PC-3 (cell line): ENCODE measurements at regions not wholly inside any gene's neighbourhood (a gene's known extent, or its start where the extent isn't known, plus 50 kb on each side); places are given as distances from the start of the nearest gene placed in this dataset.

Experiments used
- ATAC-seq: fragments of 200-7000 bp; cut with Tn5 transposase; 2 replicates; pipeline ENCODE4 v1.9.1; 2020; ENCODE audit warnings: mild to moderate bottlenecking, moderate library complexity
- BruUV-seq: library from RNA; stranded (reverse); fragments of 400-500 nt; replicated peaks from 2 replicates; lab custom pipeline; 2021; lab: Mats Ljungman, UMichigan
- CTCF ChIA-PET: fragments of 300-600 bp; sonication (Branson Sonifier 250); formaldehyde crosslinking; loops from one replicate; lab custom pipeline; 2022; ENCODE audit warnings: antibody characterized with exemption; lab: Charles Lee
- POLR2A ChIA-PET: fragments of 300-600 bp; sonication (Branson Sonifier 250); formaldehyde crosslinking; loops from one replicate; lab custom pipeline; 2022; ENCODE audit warnings: antibody characterized with exemption; ENCODE audit not compliant: unreplicated experiment; lab: Charles Lee
- DNase-seq: peaks from one replicate; pipeline ENCODE4 v3.0.0-alpha.2; 2015
- H2AFZ ChIP-seq: fragments of 300-600 bp; sonication (generic); 2 replicates; pipeline ENCODE4 v1.6.0; 2016; ENCODE audit warnings: antibody characterized with exemption, low read length
- H3F3A ChIP-seq: fragments of 300-600 bp; sonication (generic); one replicate; pipeline ENCODE4 v1.6.0; 2017; ENCODE audit warnings: antibody characterized with exemption, low read length, control low read depth, mild to moderate bottlenecking; ENCODE audit not compliant: unreplicated experiment
- H3K27ac ChIP-seq: fragments of 300-600 bp; sonication (generic); 2 replicates; pipeline ENCODE4 v1.5.1; 2016; ENCODE audit warnings: mild to moderate bottlenecking, low read length
- H3K27me3 ChIP-seq: fragments of 300-600 bp; sonication (generic); 2 replicates; pipeline ENCODE4 v1.6.1; 2016; ENCODE audit warnings: low read length, mixed read lengths
- H3K36me3 ChIP-seq: fragments of 300-600 bp; sonication (generic); 2 replicates; pipeline ENCODE4 v1.6.1; 2016; ENCODE audit warnings: low read depth, mixed run types, low read length, mixed read lengths
- H3K4me1 ChIP-seq: fragments of 300-600 bp; sonication (generic); 2 replicates; pipeline ENCODE4 v1.5.1; 2016; ENCODE audit warnings: low read length; ENCODE audit not compliant: insufficient read depth
- H3K4me2 ChIP-seq: fragments of 300-600 bp; sonication (generic); 2 replicates; pipeline ENCODE4 v1.6.0; 2016; ENCODE audit warnings: low read length
- H3K4me3 ChIP-seq: fragments of 300-600 bp; sonication (generic); 2 replicates; pipeline ENCODE4 v1.5.1; 2016; ENCODE audit warnings: mild to moderate bottlenecking, low read length, mixed read lengths
- H3K79me2 ChIP-seq: fragments of 300-600 bp; sonication (generic); 2 replicates; pipeline ENCODE4 v1.6.1; 2017; ENCODE audit warnings: low read length, mixed read lengths
- H3K9ac ChIP-seq: fragments of 300-600 bp; sonication (generic); 2 replicates; pipeline ENCODE4 v1.6.0; 2016; ENCODE audit warnings: mild to moderate bottlenecking, low read length
- H3K9me2 ChIP-seq: fragments of 300-600 bp; sonication (generic); replicated peaks from 2 replicates; pipeline ENCODE4 v1.6.1; 2016; ENCODE audit warnings: mixed run types, low read length, mixed read lengths
- H3K9me3 ChIP-seq: fragments of 300-600 bp; sonication (generic); 2 replicates; pipeline ENCODE4 v1.6.1; 2016; ENCODE audit warnings: low read length, mixed read lengths
- H4K20me1 ChIP-seq: fragments of 300-600 bp; sonication (generic); 2 replicates; pipeline ENCODE4 v1.6.1; 2016; ENCODE audit warnings: low read length, mixed read lengths
- CTCF ChIP-seq: fragments of 300-600 bp; sonication (generic); conservative IDR thresholded peaks from 2 replicates; pipeline ENCODE4 v1.5.1; 2017; ENCODE audit warnings: antibody characterized with exemption, low read depth, mild to moderate bottlenecking, low read length
- EZH2 ChIP-seq: fragments of 300-600 bp; sonication (generic); IDR thresholded peaks from one replicate; pipeline ENCODE4 v1.6.1; 2017; ENCODE audit warnings: antibody characterized with exemption, mild to moderate bottlenecking, low read length; ENCODE audit not compliant: unreplicated experiment
- EZH2phosphoT487 ChIP-seq: fragments of 300-600 bp; sonication (generic); IDR thresholded peaks from 2 replicates; pipeline ENCODE4 v1.6.1; 2018; ENCODE audit warnings: mild to moderate bottlenecking, antibody characterized with exemption, low read length, borderline replicate concordance
- intact Hi-C: fragments of 100-400 bp; cut with micrococcal nuclease; formaldehyde crosslinking; loops from 2 replicates; pipeline ENCODE4 v1.9.0; 2023

- H3K9me3 ChIP-seq: no peaks in the 10 kb centered on the region
- peaks cover 8% of the 10 kb centered on the region; the same call in 1 of the 2 replicates for H3K4me1 ChIP-seq
- intact Hi-C loops: no loop called here
- CTCF ChIA-PET: no interaction called here
- no peaks in the 10 kb centered on the region for H3F3A ChIP-seq
- POLR2A ChIA-PET: no interaction called here
- H3K4me2 ChIP-seq: no peak overlapping the region
- no peak overlapping the region for H3K9ac ChIP-seq
- no peaks in the 10 kb centered on the region for H3K36me3 ChIP-seq
- no peaks in the 10 kb centered on the region for H3K27me3 ChIP-seq
- H4K20me1 ChIP-seq: no peaks in the 10 kb centered on the region
- TF ChIP-seq EZH2phosphoT487: no peak
- no peak for TF ChIP-seq CTCF
- no peak for TF ChIP-seq EZH2
- no peak overlapping the region for H3K27ac ChIP-seq
- no TSS peak for BruUV-seq
- ATAC-seq (no peak), DNase-seq (no peak)
- no peaks in the 10 kb centered on the region for H3K79me2 ChIP-seq
- H3K4me3 ChIP-seq: no peak overlapping the region
- H3K9me2 ChIP-seq: no peaks in the 10 kb centered on the region
- no peak overlapping the region for H2AFZ ChIP-seq
Measured at GRCh38 chr6:154885214-154885613, 109.9 kb upstream of the TIAM2 start.

GRCh38 chr6:154886016-154886415 lies 109.1 kb upstream of the TIAM2 start:
- peaks cover 8% of the 10 kb centered on the region; the same call in 1 of the 2 replicates for H3K4me1 ChIP-seq
- no peak overlapping the region for H3K9ac ChIP-seq
- no peak overlapping the region for H2AFZ ChIP-seq
- no peaks in the 10 kb centered on the region for H3K9me2 ChIP-seq
- H3K4me3 ChIP-seq: no peak overlapping the region
- H3K79me2 ChIP-seq: no peaks in the 10 kb centered on the region
- no peaks in the 10 kb centered on the region for H3K27me3 ChIP-seq
- CTCF ChIA-PET: no interaction called here
- H3K36me3 ChIP-seq: no peaks in the 10 kb centered on the region
- H3F3A ChIP-seq: no peaks in the 10 kb centered on the region
- BruUV-seq: no TSS peak
- no peak overlapping the region for H3K27ac ChIP-seq
- no peak for ATAC-seq
- DNase-seq: no peak
- H4K20me1 ChIP-seq: no peaks in the 10 kb centered on the region
- POLR2A ChIA-PET: no interaction called here
- no peaks in the 10 kb centered on the region for H3K9me3 ChIP-seq
- intact Hi-C loops: no loop called here
- H3K4me2 ChIP-seq: no peak overlapping the region
- TF ChIP-seq EZH2: no peak
- TF ChIP-seq CTCF: no peak
- no peak for TF ChIP-seq EZH2phosphoT487

- peaks cover 8% of the 10 kb centered on the region; the same call in 1 of the 2 replicates for H3K4me1 ChIP-seq
- no peak for ATAC-seq
- no peak overlapping the region for H3K4me2 ChIP-seq
- no peaks in the 10 kb centered on the region for H3K27me3 ChIP-seq
- no peaks in the 10 kb centered on the region for H4K20me1 ChIP-seq
- no TSS peak for BruUV-seq
- no peaks in the 10 kb centered on the region for H3K36me3 ChIP-seq
- intact Hi-C loops: no loop called here
- ChIA-PET POLR2A (no interaction called here), CTCF (no interaction called here)
- H2AFZ ChIP-seq: no peak overlapping the region
- H3K79me2 ChIP-seq: no peaks in the 10 kb centered on the region
- H3K9me2 ChIP-seq: no peaks in the 10 kb centered on the region
- no peak overlapping the region for H3K27ac ChIP-seq
- no peak for TF ChIP-seq CTCF
- H3K9me3 ChIP-seq: no peaks in the 10 kb centered on the region
- no peaks in the 10 kb centered on the region for H3F3A ChIP-seq
- H3K9ac ChIP-seq: no peak overlapping the region
- H3K4me3 ChIP-seq: no peak overlapping the region
- DNase-seq: no peak
Measured at GRCh38 chr6:154886471-154886870, 108.6 kb upstream of the TIAM2 start.
